ENCODE measurements at regions not wholly inside any gene's neighbourhood (a gene's known extent, or its start where the extent isn't known, plus 50 kb on each side); places are given as distances from the start of the nearest gene placed in this dataset.

GRCh38 chr16:9231039-9231438 lies 139.6 kb downstream of the HAPSTR1 start:
- H3K4me3 ChIP-seq (replicated peaks in 1 of 3) = no peak overlapping the region
- no peak overlapping the region for H3K27ac ChIP-seq
- 21 to 26% methylated on average over 2 of the region's 2 CpGs for WGBS, 2 donors
- H3K36me3 ChIP-seq = no peaks in the 10 kb centered on the region
- no peaks in the 10 kb centered on the region for H3K27me3 ChIP-seq
- intact Hi-C loops (cut with DNase I) = no loop called here
- peaks cover 0 to 2% of the 10 kb centered on the region in 2 donors for H3K4me1 ChIP-seq
- H3K9me3 ChIP-seq = no peaks in the 10 kb centered on the region
- TF ChIP-seq CTCF (IDR thresholded peaks at IDR 0.05) (no peak), POLR2A (IDR thresholded peaks at IDR 0.05) (no peak)
- DNase-seq = no peak

- Histone ChIP-seq H3K27me3 (no peaks in the 10 kb centered on the region), H3K27ac (no peak overlapping the region), H3K9me3 (no peaks in the 10 kb centered on the region), H3K4me3 (replicated peaks in 1 of 3) (no peak overlapping the region), H3K4me1 (peaks cover 0 to 5% of the 10 kb centered on the region in 2 donors), H3K36me3 (no peaks in the 10 kb centered on the region)
- intact Hi-C loops (cut with DNase I) = no loop called here
- DNase-seq = no peak
- 22 to 27% methylated on average over 5 of the region's 5 CpGs for WGBS, 2 donors
- TF ChIP-seq CTCF (IDR thresholded peaks at IDR 0.05) = no peak
- TF ChIP-seq POLR2A (IDR thresholded peaks at IDR 0.05) = no peak
These were observed 140.8 kb downstream of the HAPSTR1 start for GRCh38 chr16:9232102-9232770.

GRCh38 chr16:9235867-9236266 lies 144.4 kb downstream of the HAPSTR1 start:
- Histone ChIP-seq H3K9me3 (no peaks in the 10 kb centered on the region), H3K27me3 (no peaks in the 10 kb centered on the region)
- 49 to 53% methylated on average over 2 of the region's 2 CpGs for WGBS, 2 donors

GRCh38 chr16:9236319-9236718 lies 144.9 kb downstream of the HAPSTR1 start:
- no peak overlapping the region for H3K4me3 ChIP-seq (replicated peaks in 1 of 3)
- no peaks in the 10 kb centered on the region for H3K9me3 ChIP-seq
- H3K27me3 ChIP-seq = no peaks in the 10 kb centered on the region
- H3K4me1 ChIP-seq = peaks cover 0 to 5% of the 10 kb centered on the region in 2 donors
- intact Hi-C loops (cut with DNase I) = no loop called here
- no peak overlapping the region for H3K27ac ChIP-seq
- 67 to 86% methylated on average over 5 of the region's 5 CpGs for WGBS, 2 donors
- H3K36me3 ChIP-seq = no peaks in the 10 kb centered on the region
- TF ChIP-seq POLR2A (IDR thresholded peaks at IDR 0.05) (no peak), CTCF (IDR thresholded peaks at IDR 0.05) (no peak)
- no peak for DNase-seq

More at GRCh38 chr16:9235867-9236266, 144.4 kb downstream of the HAPSTR1 start:
- H3K27ac ChIP-seq = no peak overlapping the region
- H3K36me3 ChIP-seq = no peaks in the 10 kb centered on the region
- no peak for TF ChIP-seq CTCF (IDR thresholded peaks at IDR 0.05)
- no peak for TF ChIP-seq POLR2A (IDR thresholded peaks at IDR 0.05)
- peaks cover 0 to 5% of the 10 kb centered on the region in 2 donors for H3K4me1 ChIP-seq
- no peak for DNase-seq
- no peak overlapping the region for H3K4me3 ChIP-seq (replicated peaks in 1 of 3)
- intact Hi-C loops (cut with DNase I) = no loop called here

GRCh38 chr16:9238346-9238745 lies 146.9 kb downstream of the HAPSTR1 start:
- no peak for DNase-seq
- Histone ChIP-seq H3K4me1 (peaks cover 0 to 5% of the 10 kb centered on the region in 2 donors), H3K36me3 (no peaks in the 10 kb centered on the region), H3K27me3 (no peaks in the 10 kb centered on the region), H3K9me3 (no peaks in the 10 kb centered on the region), H3K27ac (no peak overlapping the region), H3K4me3 (replicated peaks in 1 of 3) (no peak overlapping the region)
- TF ChIP-seq CTCF (IDR thresholded peaks at IDR 0.05) (no peak), POLR2A (IDR thresholded peaks at IDR 0.05) (no peak)
- WGBS, 2 donors = 90 to 100% methylated on average over 1 of the region's 1 CpG
- intact Hi-C loops (cut with DNase I) = no loop called here

All from thyroid gland (tissue), 4 donors.